ENCODE measurements at regions not wholly inside any gene's neighbourhood (a gene's known extent, or its start where the extent isn't known, plus 50 kb on each side); places are given as distances from the start of the nearest gene placed in this dataset.

GRCh38 chr7:66522518-66522917, 106.2 kb upstream of the KCTD7 start:
- no peak for TF ChIP-seq GABPA (IDR thresholded peaks at IDR 0.05; ENCODE audit: low read depth)
- TF ChIP-seq, protein P1, sequence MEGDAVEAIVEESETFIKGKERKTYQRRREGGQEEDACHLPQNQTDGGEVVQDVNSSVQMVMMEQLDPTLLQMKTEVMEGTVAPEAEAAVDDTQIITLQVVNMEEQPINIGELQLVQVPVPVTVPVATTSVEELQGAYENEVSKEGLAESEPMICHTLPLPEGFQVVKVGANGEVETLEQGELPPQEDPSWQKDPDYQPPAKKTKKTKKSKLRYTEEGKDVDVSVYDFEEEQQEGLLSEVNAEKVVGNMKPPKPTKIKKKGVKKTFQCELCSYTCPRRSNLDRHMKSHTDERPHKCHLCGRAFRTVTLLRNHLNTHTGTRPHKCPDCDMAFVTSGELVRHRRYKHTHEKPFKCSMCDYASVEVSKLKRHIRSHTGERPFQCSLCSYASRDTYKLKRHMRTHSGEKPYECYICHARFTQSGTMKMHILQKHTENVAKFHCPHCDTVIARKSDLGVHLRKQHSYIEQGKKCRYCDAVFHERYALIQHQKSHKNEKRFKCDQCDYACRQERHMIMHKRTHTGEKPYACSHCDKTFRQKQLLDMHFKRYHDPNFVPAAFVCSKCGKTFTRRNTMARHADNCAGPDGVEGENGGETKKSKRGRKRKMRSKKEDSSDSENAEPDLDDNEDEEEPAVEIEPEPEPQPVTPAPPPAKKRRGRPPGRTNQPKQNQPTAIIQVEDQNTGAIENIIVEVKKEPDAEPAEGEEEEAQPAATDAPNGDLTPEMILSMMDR (IDR thresholded peaks at IDR 0.05 in 2 of 3, conservative IDR thresholded peaks at IDR 0.05 in 1 of 3; ENCODE audit: control insufficient read depth in 2 of 3, extremely low read depth in 1 of 3, insufficient read depth in 1 of 3, low read depth in 3 of 3, low read length in 3 of 3): peak in 2 of 3 experiments; percentile 41 to 51; a peak in 3 of 6 replicates
- TF ChIP-seq RAD21 (IDR thresholded peaks at IDR 0.05; ENCODE audit: insufficient read depth, low read depth, low read length): peak; percentile 42
- no peak for TF ChIP-seq SREBF2 (IDR thresholded peaks at IDR 0.05; ENCODE audit: low read length)
- TF ChIP-seq, protein P2, sequence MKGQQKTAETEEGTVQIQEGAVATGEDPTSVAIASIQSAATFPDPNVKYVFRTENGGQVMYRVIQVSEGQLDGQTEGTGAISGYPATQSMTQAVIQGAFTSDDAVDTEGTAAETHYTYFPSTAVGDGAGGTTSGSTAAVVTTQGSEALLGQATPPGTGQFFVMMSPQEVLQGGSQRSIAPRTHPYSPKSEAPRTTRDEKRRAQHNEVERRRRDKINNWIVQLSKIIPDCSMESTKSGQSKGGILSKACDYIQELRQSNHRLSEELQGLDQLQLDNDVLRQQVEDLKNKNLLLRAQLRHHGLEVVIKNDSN (IDR thresholded peaks at IDR 0.05; ENCODE audit: borderline replicate concordance, extremely low read length, insufficient read depth, low read depth, low read length): no peak
- TF ChIP-seq E2F8 (IDR thresholded peaks at IDR 0.05; ENCODE audit: low read depth, partially characterized antibody): no peak
- TF ChIP-seq TAF1 (IDR thresholded peaks at IDR 0.05; ENCODE audit: borderline replicate concordance, low read depth, low read length): no peak
- no peak for TF ChIP-seq CHD1 (IDR thresholded peaks at IDR 0.05; ENCODE audit: low read depth, low read length)

All from GM12878 (cell line).